RWPE2 (cell line): ENCODE measurements at regions not wholly inside any gene's neighbourhood (a gene's known extent, or its start where the extent isn't known, plus 50 kb on each side); places are given as distances from the start of the nearest gene placed in this dataset.

Source experiments
- ATAC-seq: fragments of 200-7000 bp; cut with Tn5 transposase; 3 replicates; pipeline ENCODE4 v1.9.1; 2021; ENCODE audit warnings: low read depth
- DNase-seq: peaks from one replicate; pipeline ENCODE4 v3.0.0-alpha.2; 2020; ENCODE audit warnings: low spot score
- H3K27ac ChIP-seq: fragments of 450-650 bp; 2 replicates; pipeline ENCODE4 v1.5.1; 2017; ENCODE audit warnings: mild to moderate bottlenecking; ENCODE audit not compliant: poor library complexity, severe bottlenecking
- H3K27me3 ChIP-seq: fragments of 250-450 bp; sonication (Bioruptor Pico); 2 replicates; pipeline ENCODE4 v1.5.1; 2021; ENCODE audit warnings: mild to moderate bottlenecking, moderate library complexity; ENCODE audit not compliant: insufficient read depth, poor library complexity, severe bottlenecking
- H3K36me3 ChIP-seq: fragments of 250-450 bp; sonication (Bioruptor Pico); 2 replicates; pipeline ENCODE4 v1.5.1; 2020; ENCODE audit warnings: low read depth, mild to moderate bottlenecking, moderate library complexity
- H3K4me1 ChIP-seq: fragments of 250-450 bp; sonication (Bioruptor Pico); 2 replicates; pipeline ENCODE4 v1.5.1; 2021; ENCODE audit warnings: mild to moderate bottlenecking, moderate library complexity; ENCODE audit not compliant: insufficient read depth, poor library complexity, severe bottlenecking
- H3K4me3 ChIP-seq: fragments of 250-450 bp; sonication (Bioruptor Pico); 2 replicates; pipeline ENCODE4 v1.5.1; 2021; ENCODE audit warnings: mild to moderate bottlenecking, moderate library complexity; ENCODE audit not compliant: severe bottlenecking
- H3K9me3 ChIP-seq: fragments of 250-450 bp; sonication (Bioruptor Pico); 2 replicates; pipeline ENCODE4 v1.5.1; 2021; ENCODE audit warnings: mild to moderate bottlenecking, moderate library complexity; ENCODE audit not compliant: severe bottlenecking
- CTCF ChIP-seq: fragments of 450-650 bp; IDR thresholded peaks from one replicate; pipeline ENCODE4 v1.5.1; 2017; ENCODE audit warnings: mild to moderate bottlenecking, moderate library complexity; ENCODE audit not compliant: poor library complexity, severe bottlenecking

GRCh38 chr14:41072776-41073175 lies 533.9 kb upstream of the LRFN5 start:
- no peak overlapping the region for H3K4me3 ChIP-seq
- TF ChIP-seq CTCF, result no peak
- no peaks in the 10 kb centered on the region for H3K36me3 ChIP-seq
- H3K27me3 ChIP-seq, result peaks cover 13% of the 10 kb centered on the region
- DNase-seq (no peak), ATAC-seq (no peak)
- H3K4me1 ChIP-seq, result no peaks in the 10 kb centered on the region
- no peaks in the 10 kb centered on the region for H3K9me3 ChIP-seq
- H3K27ac ChIP-seq, result no peak overlapping the region

- Histone ChIP-seq H3K4me3 (no peak overlapping the region), H3K27ac (no peak overlapping the region), H3K36me3 (no peaks in the 10 kb centered on the region), H3K4me1 (no peaks in the 10 kb centered on the region), H3K27me3 (peaks cover 21% of the 10 kb centered on the region), H3K9me3 (no peaks in the 10 kb centered on the region)
- no peak for DNase-seq
- no peak for ATAC-seq
- no peak for TF ChIP-seq CTCF
Measured at GRCh38 chr14:41071351-41071750, 535.3 kb upstream of the LRFN5 start.

DNA sequence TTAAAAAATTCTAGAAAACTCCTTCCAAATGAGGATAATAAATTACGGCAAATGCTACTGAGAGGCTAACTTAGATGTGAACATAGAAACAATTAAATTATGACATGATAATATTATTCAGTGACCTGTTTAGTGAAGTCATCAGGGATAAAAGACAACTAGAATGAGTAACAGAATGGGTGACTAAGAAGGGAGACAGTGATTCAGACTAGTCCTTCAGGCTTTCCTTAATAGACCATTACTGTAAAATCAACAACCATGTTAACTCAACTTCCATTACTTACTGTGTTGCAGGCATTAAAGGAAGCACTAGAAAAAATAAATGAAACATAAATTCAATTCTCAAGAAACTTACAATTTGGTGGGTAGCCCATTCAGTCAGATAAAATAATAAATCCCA lies 543.9 kb upstream of the LRFN5 start:
- H3K9me3 ChIP-seq, result no peaks in the 10 kb centered on the region
- H3K4me3 ChIP-seq, result no peak overlapping the region
- DNase-seq (no peak), ATAC-seq (peak; percentile 71)
- H3K4me1 ChIP-seq, result no peaks in the 10 kb centered on the region
- H3K27me3 ChIP-seq, result peaks cover 17% of the 10 kb centered on the region
- no peaks in the 10 kb centered on the region for H3K36me3 ChIP-seq
- TF ChIP-seq CTCF, result no peak
- H3K27ac ChIP-seq, result no peak overlapping the region

GRCh38 chr14:41055589-41055988 lies 551.1 kb upstream of the LRFN5 start:
- H3K27me3 ChIP-seq, result peaks cover 50% of the 10 kb centered on the region
- no peak overlapping the region for H3K27ac ChIP-seq
- no peaks in the 10 kb centered on the region for H3K9me3 ChIP-seq
- DNase-seq, result no peak
- no peaks in the 10 kb centered on the region for H3K4me1 ChIP-seq
- H3K4me3 ChIP-seq, result no peak overlapping the region
- no peak for TF ChIP-seq CTCF
- no peaks in the 10 kb centered on the region for H3K36me3 ChIP-seq
- no peak for ATAC-seq

DNA sequence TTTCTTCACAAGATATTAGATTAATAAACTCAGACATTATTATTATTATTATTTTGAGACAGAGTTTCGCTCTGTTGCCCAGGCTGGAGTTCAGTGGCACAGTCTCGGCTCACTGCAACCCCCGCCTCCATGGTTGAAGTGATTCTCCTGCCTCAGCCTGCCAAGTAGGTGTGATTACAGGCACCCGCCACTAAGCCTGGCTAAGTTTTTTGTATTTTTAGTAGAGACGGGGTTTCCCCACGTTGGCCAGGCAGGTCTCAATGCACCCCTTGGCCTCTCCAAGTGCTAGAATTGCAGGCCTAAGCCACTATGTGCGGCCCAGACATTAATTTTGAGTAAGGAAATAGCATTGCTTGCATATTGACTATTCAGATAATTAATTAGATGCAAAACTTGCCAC lies 554.9 kb upstream of the LRFN5 start:
- no peak for ATAC-seq
- Histone ChIP-seq H3K4me1 (no peaks in the 10 kb centered on the region), H3K9me3 (no peaks in the 10 kb centered on the region), H3K4me3 (no peak overlapping the region), H3K36me3 (no peaks in the 10 kb centered on the region), H3K27me3 (peaks cover 39% of the 10 kb centered on the region), H3K27ac (no peak overlapping the region)
- no peak for DNase-seq
- TF ChIP-seq CTCF, result no peak
